Activated T-cell treated with anti-CD3 and anti-CD28 coated beads, Interleukin-2, amount 50 U/mL, for 72 hours (primary cell): ENCODE measurements at regions not wholly inside any gene's neighbourhood (a gene's known extent, or its start where the extent isn't known, plus 50 kb on each side); places are given as distances from the start of the nearest gene placed in this dataset.
A peak's percentile ranks its signal among the peaks of the same experiment; 100 is the strongest.

ENCODE experiments used
- ATAC-seq, 2 donors: fragments of 150-1000 bp; cut with Tn5 transposase; replicated peaks in 1 of 2; 2 replicates each; pipeline ENCODE4 v1.10.0; 2021; ENCODE audit warnings: moderate library complexity in 2 of 2, mild to moderate bottlenecking in 1 of 2
- DNase-seq, 2 donors: peaks; one replicate each; pipeline ENCODE4 v3.0.0; 2021 to 2022; ENCODE audit warnings: mixed read lengths in 1 of 2
- H3K27ac Mint-ChIP-seq: one replicate; pipeline ENCODE4 v1.8.0; 2022; ENCODE audit warnings: mild to moderate bottlenecking, moderate library complexity, mixed read lengths
- H3K27me3 Mint-ChIP-seq: one replicate; pipeline ENCODE4 v1.8.0; 2022; ENCODE audit warnings: low read depth, mixed read lengths
- H3K36me3 Mint-ChIP-seq, 2 donors: one replicate each; pipeline ENCODE4 v1.8.0; 2022; ENCODE audit warnings: mixed read lengths in 2 of 2, mild to moderate bottlenecking in 1 of 2; ENCODE audit not compliant: insufficient read depth in 2 of 2
- H3K4me1 Mint-ChIP-seq: one replicate; pipeline ENCODE4 v1.8.0; 2022; ENCODE audit warnings: low read depth, mixed read lengths
- H3K4me3 Mint-ChIP-seq, 2 donors: one replicate each; pipeline ENCODE4 v1.8.0; 2022; ENCODE audit warnings: mild to moderate bottlenecking in 2 of 2, mixed read lengths in 2 of 2, moderate library complexity in 2 of 2
- H3K9me3 Mint-ChIP-seq, 2 donors: one replicate each; pipeline ENCODE4 v1.8.0; 2022; ENCODE audit warnings: mixed read lengths in 2 of 2

DNA sequence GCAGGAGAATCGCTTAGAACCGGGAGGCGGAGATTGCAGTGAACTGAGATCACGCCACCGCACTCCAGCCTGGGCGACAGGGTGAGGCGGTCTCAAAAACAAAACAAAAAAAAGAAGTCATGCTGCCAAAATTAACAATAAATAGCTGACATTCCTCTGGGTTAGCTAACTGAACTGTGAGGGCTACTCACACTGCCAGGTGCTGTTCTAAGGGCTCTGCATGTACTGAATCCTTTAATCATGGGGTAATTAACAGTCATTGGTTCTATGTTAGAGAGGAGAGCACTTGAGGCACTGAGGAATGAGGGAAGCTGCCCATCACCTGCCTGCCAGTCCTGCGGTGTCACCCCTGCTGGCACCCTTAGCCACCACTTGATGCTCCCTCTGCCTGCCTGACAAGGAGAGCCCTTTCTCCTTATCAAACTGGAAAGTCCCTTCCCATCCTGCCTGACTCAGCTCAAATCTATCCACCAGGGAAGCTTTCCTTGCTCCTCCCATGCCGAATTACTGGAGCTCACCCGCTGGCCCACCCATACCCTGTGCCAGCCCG lies 73.0 kb upstream of the RIOK3 start:
- H3K36me3 Mint-ChIP-seq, result peaks cover 2 to 3% of the 10 kb centered on the region in 2 donors
- no peak for DNase-seq
- H3K27ac Mint-ChIP-seq, result no peak overlapping the region
- H3K27me3 Mint-ChIP-seq, result no peaks in the 10 kb centered on the region
- peaks cover 36% of the 10 kb centered on the region for H3K4me1 Mint-ChIP-seq
- H3K9me3 Mint-ChIP-seq, result no peaks in the 10 kb centered on the region
- no peak for ATAC-seq
- no peak overlapping the region for H3K4me3 Mint-ChIP-seq

DNA sequence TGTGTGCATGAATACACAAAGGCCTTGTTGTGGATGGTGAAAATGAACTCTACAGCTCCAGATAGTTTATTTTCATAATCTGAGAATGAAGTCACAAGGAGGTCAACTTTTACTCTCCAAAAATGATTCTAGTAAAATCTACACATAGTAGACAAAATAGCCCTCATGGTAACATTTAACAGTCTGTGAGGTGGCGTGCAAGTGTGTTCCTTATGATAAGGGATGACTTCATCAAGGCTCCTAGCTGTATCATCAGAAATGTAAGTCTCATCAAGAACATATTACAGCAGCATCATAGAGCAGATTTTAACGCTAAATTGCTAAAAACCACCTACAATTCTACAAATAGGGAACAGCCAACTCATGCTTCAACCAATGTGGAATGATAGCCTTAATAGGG lies 72.3 kb upstream of the RIOK3 start:
- Mint-ChIP-seq H3K4me1 (peaks cover 43% of the 10 kb centered on the region), H3K36me3 (peaks cover 2 to 3% of the 10 kb centered on the region in 2 donors), H3K27me3 (no peaks in the 10 kb centered on the region), H3K4me3 (no peak overlapping the region), H3K9me3 (no peaks in the 10 kb centered on the region), H3K27ac (no peak overlapping the region)
- no peak for DNase-seq
- ATAC-seq, result no peak

DNA sequence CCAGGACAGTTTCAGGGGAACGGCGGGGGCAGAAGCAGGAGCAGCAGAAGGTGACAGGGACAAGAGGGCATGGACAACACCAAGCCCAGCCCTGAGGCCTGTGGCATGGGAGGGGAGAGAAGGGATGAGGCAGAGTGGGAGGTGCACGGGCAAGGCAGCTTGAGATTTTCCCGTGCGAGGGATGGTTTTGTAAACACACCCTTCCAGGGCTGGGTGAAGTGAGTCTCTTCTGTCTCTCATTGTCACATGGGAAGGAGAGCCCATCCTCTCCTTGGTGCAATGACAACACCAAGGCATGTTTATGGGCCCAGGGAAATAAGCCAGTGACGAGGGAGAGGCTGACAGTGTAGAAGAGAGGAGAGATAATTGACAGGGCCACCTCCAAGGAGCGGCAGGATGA lies 69.6 kb upstream of the RIOK3 start:
- H3K4me1 Mint-ChIP-seq, result peaks cover 20% of the 10 kb centered on the region

DNA sequence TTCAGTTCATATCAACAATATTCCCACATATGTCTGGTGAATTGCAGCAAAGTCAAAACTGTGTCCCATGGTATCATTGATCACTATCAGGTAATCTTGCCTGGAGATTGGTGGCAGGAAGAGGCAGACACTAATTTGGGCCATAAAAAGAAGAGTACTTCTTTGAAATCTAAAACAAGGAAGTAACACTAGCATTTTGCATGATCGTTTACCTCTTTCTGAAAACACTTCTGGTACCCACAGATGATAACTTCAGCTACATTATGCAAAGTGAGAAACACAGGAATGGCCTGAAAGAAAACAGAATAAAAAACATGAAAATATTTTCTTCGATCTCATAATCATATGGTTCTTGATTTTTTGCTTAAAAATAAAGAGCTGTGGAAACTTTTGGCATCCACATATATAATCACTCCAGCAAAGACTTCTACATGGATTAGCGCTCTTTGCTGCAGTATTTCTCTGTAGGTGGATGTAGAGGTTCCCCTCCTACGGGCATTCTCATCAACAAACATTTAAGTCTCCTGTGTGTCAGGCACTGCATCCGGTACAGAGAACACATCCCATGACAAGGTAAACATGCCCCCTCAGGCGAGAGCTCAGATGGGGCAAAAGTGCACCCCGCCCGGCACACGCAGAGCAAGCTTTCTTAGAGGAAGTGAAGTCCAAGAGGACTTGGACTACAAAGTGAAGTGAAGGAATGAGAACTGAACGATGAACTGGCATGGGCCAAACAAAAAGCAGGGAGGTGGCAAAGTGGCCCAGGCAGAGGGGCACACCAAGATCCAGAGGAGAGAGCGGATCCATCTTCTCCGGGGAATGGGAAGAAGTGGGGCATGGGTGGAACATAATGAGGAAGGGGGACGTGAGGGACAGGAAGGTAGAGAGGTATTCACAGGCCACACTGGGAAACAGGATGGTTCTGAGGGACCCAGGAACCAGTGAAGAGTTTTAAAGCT lies 68.0 kb upstream of the RIOK3 start:
- Mint-ChIP-seq H3K27ac (no peak overlapping the region), H3K4me3 (peak overlapping the region in 1 of 2 donors; percentile 17), H3K4me1 (peaks cover 14% of the 10 kb centered on the region), H3K36me3 (peaks cover 2% of the 10 kb centered on the region in 2 donors), H3K27me3 (no peaks in the 10 kb centered on the region), H3K9me3 (no peaks in the 10 kb centered on the region)
- DNase-seq, result no peak
- no peak for ATAC-seq

More for the DNA sequence above, 69.6 kb upstream of the RIOK3 start:
- Mint-ChIP-seq H3K27ac (no peak overlapping the region), H3K36me3 (peaks cover 0 to 2% of the 10 kb centered on the region in 2 donors), H3K9me3 (no peaks in the 10 kb centered on the region), H3K27me3 (no peaks in the 10 kb centered on the region), H3K4me3 (no peak overlapping the region)
- DNase-seq (no peak), ATAC-seq (no peak)

DNA sequence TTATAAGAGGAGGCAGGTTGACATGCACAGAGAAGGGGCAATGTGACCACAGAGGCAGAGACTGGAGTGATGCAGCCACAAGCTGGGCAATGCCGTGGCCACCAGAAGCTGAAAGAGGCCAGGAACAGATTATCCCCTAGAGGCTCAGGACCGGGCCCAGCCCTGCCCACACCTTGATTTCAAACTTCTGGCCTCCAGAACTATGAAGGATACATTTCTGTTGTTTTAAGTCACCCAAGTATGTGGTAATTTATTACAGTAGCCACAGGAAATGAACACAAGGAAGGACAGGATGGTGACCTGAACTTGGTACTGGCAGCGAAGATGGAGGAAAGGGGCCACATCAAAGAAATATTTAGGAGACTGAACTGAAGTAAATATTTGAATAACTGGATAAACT lies 66.8 kb upstream of the RIOK3 start:
- Mint-ChIP-seq H3K4me3 (no peak overlapping the region), H3K9me3 (no peaks in the 10 kb centered on the region), H3K36me3 (peaks cover 2% of the 10 kb centered on the region in 2 donors), H3K4me1 (peaks cover 14% of the 10 kb centered on the region), H3K27me3 (no peaks in the 10 kb centered on the region), H3K27ac (no peak overlapping the region)
- DNase-seq (no peak), ATAC-seq (no peak)

DNA sequence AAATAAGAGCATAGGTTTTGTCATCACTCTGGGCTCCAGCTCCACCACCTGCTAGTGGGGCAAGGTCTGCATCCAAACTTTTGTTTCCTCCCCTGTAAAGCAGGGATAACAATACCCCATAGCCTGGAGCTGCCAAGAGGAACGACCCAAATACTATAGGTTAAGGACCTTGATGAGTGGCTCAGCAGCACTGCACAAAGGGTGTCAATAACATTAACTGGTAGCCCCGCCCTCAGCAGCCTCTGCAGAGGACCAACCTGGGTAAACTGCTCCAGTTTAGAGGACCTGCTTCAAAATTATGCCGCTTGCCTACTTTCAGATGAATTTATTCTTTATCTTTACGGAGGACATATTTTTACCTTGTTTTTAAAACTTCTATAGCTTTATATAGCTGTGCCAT lies 65.8 kb upstream of the RIOK3 start:
- no peak for DNase-seq
- Mint-ChIP-seq H3K9me3 (no peaks in the 10 kb centered on the region), H3K27ac (no peak overlapping the region), H3K4me1 (peaks cover 14% of the 10 kb centered on the region), H3K36me3 (peaks cover 2% of the 10 kb centered on the region in 2 donors), H3K4me3 (no peak overlapping the region), H3K27me3 (no peaks in the 10 kb centered on the region)
- no peak for ATAC-seq

DNA sequence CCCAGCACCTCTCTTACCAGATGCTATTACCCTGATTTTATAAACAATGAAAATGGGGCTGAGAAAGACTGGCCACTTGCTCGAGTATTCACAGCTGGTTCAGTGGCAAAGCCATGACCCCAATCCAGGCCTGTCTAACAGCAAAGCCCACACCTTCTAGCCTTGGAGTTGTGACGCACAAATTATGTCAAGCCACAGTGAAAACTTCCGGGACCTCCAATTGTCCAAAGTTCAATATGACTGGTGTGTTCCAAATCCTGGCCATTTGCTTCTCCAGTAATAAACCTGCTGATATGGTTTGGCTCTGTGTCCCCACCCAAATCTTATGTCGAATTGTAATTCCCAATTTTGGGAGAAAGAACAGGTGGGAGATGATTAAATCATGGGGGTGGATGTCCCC lies 64.7 kb upstream of the RIOK3 start:
- Mint-ChIP-seq H3K27ac (peak overlapping the region; percentile 38), H3K36me3 (peaks cover 0 to 2% of the 10 kb centered on the region in 2 donors), H3K9me3 (no peaks in the 10 kb centered on the region), H3K4me1 (peaks cover 14% of the 10 kb centered on the region), H3K4me3 (no peak overlapping the region), H3K27me3 (no peaks in the 10 kb centered on the region)
- ATAC-seq (no peak), DNase-seq (no peak)

DNA sequence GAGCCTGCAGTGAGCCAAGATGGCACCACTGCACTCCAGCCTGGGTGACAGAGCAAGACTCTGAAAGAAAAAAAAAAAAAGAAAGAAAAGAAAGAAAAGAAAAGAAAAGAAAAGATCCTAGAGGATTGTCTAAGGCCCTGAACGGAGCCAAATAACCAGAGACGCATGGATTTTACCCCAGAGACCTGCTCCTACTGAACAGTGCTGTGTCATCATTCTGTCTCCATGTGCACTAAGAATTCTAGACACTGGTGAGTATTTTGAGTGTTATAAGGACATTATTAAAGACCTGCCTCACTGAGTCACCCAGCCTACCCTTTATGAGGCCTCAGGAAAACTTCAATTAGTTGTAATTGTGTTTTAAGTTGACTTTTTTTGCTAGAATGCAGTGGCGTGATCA lies 61.9 kb upstream of the RIOK3 start:
- Mint-ChIP-seq H3K27ac (no peak overlapping the region), H3K4me1 (no peaks in the 10 kb centered on the region), H3K9me3 (peaks cover 0 to 1% of the 10 kb centered on the region in 2 donors), H3K27me3 (no peaks in the 10 kb centered on the region), H3K4me3 (no peak overlapping the region), H3K36me3 (peaks cover 0 to 3% of the 10 kb centered on the region in 2 donors)
- ATAC-seq, result no peak
- DNase-seq, result no peak

DNA sequence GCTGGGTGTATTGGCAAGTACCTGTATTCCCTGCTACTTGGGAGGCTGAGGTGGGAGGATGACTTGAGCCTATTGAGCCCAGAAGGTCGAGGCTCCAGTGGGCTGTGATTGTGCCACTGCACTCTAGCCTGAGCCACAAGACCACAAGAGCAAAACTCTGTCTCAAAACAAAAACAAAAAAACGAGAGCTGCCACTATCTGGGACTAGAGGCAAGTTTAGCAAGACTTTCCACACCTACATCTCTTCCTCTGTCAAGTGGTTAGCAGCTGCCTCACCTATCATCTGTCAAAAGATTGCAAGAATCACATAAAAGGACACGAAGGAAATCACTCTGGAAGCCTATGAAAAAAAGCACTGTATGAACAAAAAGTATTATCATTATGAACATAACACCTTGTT lies 55.2 kb upstream of the RIOK3 start:
- H3K4me1 Mint-ChIP-seq, result peaks cover 25% of the 10 kb centered on the region
- H3K9me3 Mint-ChIP-seq, result peaks cover 0 to 1% of the 10 kb centered on the region in 2 donors
- H3K27ac Mint-ChIP-seq, result no peak overlapping the region
- ATAC-seq, result peak; percentile 44 to 57
- no peak for DNase-seq
- H3K27me3 Mint-ChIP-seq, result no peaks in the 10 kb centered on the region
- no peak overlapping the region for H3K4me3 Mint-ChIP-seq
- peaks cover 0 to 1% of the 10 kb centered on the region in 2 donors for H3K36me3 Mint-ChIP-seq

DNA sequence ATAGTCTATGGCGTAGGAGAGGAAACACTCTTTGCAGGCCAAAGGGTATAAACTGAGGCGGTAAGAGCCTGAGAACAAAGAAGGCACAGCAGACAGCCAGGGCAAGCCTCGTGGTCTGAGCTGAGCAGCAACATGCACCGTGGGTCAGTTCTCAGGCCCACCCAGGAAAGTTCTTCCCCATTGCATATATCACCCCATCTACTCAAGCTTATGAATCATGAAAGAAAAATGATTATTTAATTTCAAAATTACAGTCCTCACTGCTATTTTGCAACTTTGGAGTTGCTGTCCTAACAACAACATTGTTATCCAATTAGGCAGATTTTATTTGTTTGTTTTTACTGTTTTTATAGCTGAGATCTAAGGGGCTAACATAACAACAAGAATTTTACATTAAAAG lies 54.7 kb upstream of the RIOK3 start:
- Mint-ChIP-seq H3K4me3 (no peak overlapping the region), H3K36me3 (peaks cover 1 to 2% of the 10 kb centered on the region in 2 donors)

DNA sequence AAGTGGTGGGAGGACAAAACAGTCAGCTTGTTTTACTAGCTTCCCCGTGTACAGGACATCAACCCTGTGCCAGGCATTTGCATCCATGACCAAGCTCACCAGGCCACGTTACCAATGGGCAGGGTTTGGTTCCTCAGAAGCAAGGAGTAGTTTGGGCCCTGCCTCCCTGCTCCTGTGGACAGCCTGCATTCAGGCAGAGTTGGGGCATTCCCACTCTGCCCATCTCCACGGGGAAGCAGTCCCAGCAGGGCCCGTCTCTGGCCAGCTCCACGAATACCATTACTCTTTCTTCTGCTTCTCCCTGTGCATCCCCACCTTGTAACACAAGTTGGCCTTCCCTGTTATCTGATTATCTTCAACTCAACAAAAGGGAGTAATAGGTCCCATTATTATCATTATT lies 54.0 kb upstream of the RIOK3 start:
- Mint-ChIP-seq H3K9me3 (peaks cover 0 to 1% of the 10 kb centered on the region in 2 donors), H3K27ac (no peak overlapping the region), H3K4me3 (no peak overlapping the region), H3K4me1 (peaks cover 25% of the 10 kb centered on the region), H3K27me3 (no peaks in the 10 kb centered on the region), H3K36me3 (peaks cover 0 to 2% of the 10 kb centered on the region in 2 donors)
- DNase-seq (no peak), ATAC-seq (no peak)

More for the DNA sequence above, 54.7 kb upstream of the RIOK3 start:
- no peak for DNase-seq
- H3K27me3 Mint-ChIP-seq, result no peaks in the 10 kb centered on the region
- H3K9me3 Mint-ChIP-seq, result peaks cover 0 to 1% of the 10 kb centered on the region in 2 donors
- ATAC-seq, result no peak
- H3K4me1 Mint-ChIP-seq, result peaks cover 25% of the 10 kb centered on the region
- H3K27ac Mint-ChIP-seq, result no peak overlapping the region

DNA sequence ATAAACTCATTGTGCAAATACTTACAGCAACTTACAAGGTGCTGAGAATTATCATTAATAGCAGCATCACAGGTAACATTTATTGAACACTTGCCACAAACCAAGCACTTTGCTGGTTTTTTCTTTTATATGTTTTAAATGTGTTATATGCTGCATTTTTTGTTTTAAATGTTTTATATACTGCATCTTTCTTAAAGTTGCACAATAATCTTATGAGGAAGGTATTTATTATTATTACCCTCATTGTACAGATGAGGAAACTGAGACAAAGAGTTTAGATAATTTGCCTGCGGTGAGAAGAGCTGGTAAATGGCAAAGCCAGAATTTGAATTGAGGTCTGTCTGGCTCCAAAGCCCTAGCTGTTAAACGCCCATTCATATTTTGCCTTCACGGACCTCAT lies 52.2 kb upstream of the RIOK3 start:
- Mint-ChIP-seq H3K4me1 (peaks cover 25% of the 10 kb centered on the region), H3K9me3 (no peaks in the 10 kb centered on the region), H3K27ac (no peak overlapping the region), H3K36me3 (peaks cover 0 to 2% of the 10 kb centered on the region in 2 donors), H3K4me3 (no peak overlapping the region), H3K27me3 (no peaks in the 10 kb centered on the region)
- DNase-seq (no peak), ATAC-seq (no peak)

DNA sequence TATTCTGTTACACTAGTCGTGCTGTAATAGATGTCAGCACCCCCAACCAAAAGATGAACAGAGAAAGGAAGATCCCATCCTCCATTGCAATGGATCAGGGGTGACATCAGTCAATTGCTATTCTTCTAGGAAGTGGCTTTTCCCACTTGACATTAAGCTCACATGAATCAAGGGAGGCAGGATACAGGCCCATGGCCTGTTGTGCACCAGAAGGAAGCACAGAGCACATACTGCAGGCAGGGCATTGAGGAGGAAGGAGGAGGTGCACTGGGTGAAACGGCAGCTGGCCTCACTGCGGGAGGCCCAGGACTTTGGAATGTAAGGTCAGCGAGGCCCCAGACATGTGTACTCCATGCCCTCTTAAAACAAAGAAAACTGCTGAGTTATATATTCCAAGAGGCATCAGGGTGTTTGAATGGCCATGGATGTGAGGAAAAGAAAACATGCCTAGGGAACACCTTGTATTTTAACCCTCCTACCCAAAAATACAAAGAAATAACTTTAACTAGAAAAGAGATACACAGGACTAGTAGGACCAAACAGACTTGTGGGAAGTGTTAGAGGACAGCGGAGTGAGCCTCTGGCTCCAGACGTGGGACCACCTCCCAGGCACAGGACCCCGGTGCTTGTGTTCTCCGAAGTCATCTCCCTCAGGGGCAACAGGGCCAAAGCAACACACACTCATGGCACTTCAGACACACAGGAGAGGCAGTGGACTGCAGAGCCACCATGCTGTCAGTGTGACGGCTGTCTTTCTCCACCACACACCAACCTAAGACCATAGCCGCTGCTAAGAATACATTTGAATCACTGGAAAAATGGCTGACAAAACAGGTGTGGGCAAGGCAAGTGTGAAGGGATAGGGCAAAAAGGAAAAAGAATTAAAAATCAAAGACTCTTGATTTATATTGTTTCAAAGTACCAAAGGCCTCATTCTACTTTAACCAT lies 51.4 kb upstream of the RIOK3 start:
- Mint-ChIP-seq H3K9me3 (no peaks in the 10 kb centered on the region), H3K36me3 (peaks cover 0 to 2% of the 10 kb centered on the region in 2 donors), H3K4me1 (peaks cover 25% of the 10 kb centered on the region), H3K27me3 (no peaks in the 10 kb centered on the region), H3K4me3 (no peak overlapping the region), H3K27ac (no peak overlapping the region)
- no peak for ATAC-seq
- DNase-seq, result no peak
